ENCODE measurements at regions not wholly inside any gene's neighbourhood (a gene's known extent, or its start where the extent isn't known, plus 50 kb on each side); places are given as distances from the start of the nearest gene placed in this dataset.
"Not testable (repeated sequence)": the region's sequence is repeated elsewhere in the genome, so short reads cannot be mapped to it uniquely, and the experiment has no call there.

GRCh38 chr5:138696501-138696900, 56.7 kb upstream of the CTNNA1 start:
- no peak overlapping the region for H3K27ac ChIP-seq
- no peak for TF ChIP-seq ZFX (IDR thresholded peaks at IDR 0.05; ENCODE audit: borderline replicate concordance)
- TF ChIP-seq, protein P1, sequence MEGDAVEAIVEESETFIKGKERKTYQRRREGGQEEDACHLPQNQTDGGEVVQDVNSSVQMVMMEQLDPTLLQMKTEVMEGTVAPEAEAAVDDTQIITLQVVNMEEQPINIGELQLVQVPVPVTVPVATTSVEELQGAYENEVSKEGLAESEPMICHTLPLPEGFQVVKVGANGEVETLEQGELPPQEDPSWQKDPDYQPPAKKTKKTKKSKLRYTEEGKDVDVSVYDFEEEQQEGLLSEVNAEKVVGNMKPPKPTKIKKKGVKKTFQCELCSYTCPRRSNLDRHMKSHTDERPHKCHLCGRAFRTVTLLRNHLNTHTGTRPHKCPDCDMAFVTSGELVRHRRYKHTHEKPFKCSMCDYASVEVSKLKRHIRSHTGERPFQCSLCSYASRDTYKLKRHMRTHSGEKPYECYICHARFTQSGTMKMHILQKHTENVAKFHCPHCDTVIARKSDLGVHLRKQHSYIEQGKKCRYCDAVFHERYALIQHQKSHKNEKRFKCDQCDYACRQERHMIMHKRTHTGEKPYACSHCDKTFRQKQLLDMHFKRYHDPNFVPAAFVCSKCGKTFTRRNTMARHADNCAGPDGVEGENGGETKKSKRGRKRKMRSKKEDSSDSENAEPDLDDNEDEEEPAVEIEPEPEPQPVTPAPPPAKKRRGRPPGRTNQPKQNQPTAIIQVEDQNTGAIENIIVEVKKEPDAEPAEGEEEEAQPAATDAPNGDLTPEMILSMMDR (IDR thresholded peaks at IDR 0.05): no peak

DNA sequence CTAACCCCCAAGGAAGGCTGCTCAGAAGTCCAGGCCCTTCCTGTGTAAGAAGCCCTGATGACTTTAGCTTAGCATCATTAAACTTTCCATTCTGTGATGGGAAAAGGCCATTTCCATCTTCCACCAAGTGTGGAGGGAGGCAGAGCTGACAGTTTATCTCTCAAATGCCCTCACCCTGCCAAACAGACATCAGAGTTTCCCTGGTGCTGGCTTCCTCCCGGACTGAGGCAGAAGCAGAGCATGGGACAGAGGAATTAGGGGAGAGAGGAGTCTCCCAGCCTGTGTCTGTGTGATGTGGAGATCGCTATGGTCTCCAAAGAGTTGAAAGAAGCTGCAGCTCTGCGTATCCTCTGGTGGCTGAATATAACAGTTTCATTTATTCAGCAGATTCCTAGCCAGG, 57.4 kb upstream of the CTNNA1 start:
- no peak for TF ChIP-seq ZFX (IDR thresholded peaks at IDR 0.05; ENCODE audit: borderline replicate concordance)
- TF ChIP-seq, protein P1 (IDR thresholded peaks at IDR 0.05): no peak

DNA sequence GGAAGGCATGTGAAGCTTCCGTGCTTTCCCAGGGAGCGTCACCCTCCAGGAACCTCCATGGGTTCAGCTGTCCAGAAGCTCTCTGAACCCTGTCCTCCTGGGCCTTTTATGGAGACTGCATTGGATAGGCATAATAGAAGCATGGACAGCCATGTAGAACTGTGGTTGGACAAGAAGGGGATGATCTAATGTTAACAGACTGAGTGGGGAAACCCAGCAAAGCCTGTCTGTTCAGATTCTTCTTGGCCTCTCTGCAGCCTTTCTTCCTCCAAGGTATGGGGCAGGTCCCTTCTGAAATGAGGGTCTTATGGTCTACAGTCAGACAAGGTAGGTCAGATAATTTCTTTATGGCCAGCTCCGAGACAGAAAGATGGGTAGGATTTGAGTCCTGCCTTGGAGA, 59.1 kb upstream of the CTNNA1 start:
- no peak for TF ChIP-seq ZFX (IDR thresholded peaks at IDR 0.05; ENCODE audit: borderline replicate concordance)
- TF ChIP-seq, protein P1 (IDR thresholded peaks at IDR 0.05): no peak
- H3K27ac ChIP-seq: no peak overlapping the region

More for the DNA sequence above, 57.4 kb upstream of the CTNNA1 start:
- no peak overlapping the region for H3K27ac ChIP-seq

DNA sequence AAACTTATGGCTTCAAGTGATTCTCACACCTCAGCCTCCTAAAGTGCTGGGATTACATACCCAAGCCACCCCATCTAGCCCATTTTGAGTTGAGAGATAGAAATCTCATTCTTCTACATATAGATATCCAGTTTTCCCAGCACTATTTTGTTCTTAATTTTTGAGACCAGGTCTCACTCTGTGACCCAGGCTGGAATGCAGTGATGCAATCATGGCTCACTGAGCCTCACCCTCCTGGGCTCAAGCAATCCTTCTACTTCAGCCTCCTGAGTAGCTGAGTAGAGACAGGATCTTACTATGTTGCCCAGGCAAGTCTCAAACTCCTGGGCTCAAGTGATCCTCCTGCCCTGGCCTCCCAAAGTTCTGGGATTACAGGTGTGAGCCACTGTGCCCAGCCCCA, 60.9 kb upstream of the CTNNA1 start:
- H3K27ac ChIP-seq: no peak overlapping the region
- TF ChIP-seq, protein P1 (IDR thresholded peaks at IDR 0.05): no peak
- TF ChIP-seq ZFX (IDR thresholded peaks at IDR 0.05; ENCODE audit: borderline replicate concordance): no peak

GRCh38 chr5:138686668-138687067, 66.6 kb upstream of the CTNNA1 start:
- no peak overlapping the region for H3K27ac ChIP-seq
- TF ChIP-seq ZFX (IDR thresholded peaks at IDR 0.05; ENCODE audit: borderline replicate concordance): no peak
- TF ChIP-seq, protein P1 (IDR thresholded peaks at IDR 0.05): no peak

GRCh38 chr5:138685193-138685745, 68.0 kb upstream of the CTNNA1 start:
- H3K27ac ChIP-seq: no peak overlapping the region
- TF ChIP-seq, protein P1 (IDR thresholded peaks at IDR 0.05): no peak
- no peak for TF ChIP-seq ZFX (IDR thresholded peaks at IDR 0.05; ENCODE audit: borderline replicate concordance)

- not testable (repeated sequence) for H3K27ac ChIP-seq
These were observed 70.8 kb upstream of the CTNNA1 start for GRCh38 chr5:138682462-138682861.

GRCh38 chr5:138678826-138679225, 74.4 kb upstream of the CTNNA1 start:
- not testable (repeated sequence) for H3K27ac ChIP-seq

All from 22Rv1 (cell line).